CD4-positive, alpha-beta T cell treated with Interleukin-1 beta for 1 hour (primary cell): ENCODE measurements at regions not wholly inside any gene's neighbourhood (a gene's known extent, or its start where the extent isn't known, plus 50 kb on each side); places are given as distances from the start of the nearest gene placed in this dataset.
"Not testable (repeated sequence)": the region's sequence is repeated elsewhere in the genome, so short reads cannot be mapped to it uniquely, and the experiment has no call there.

Source experiments
- DNase-seq, 2 donors: peaks; one replicate each; pipeline ENCODE4 v3.0.0-alpha.2; 2020 to 2022

GRCh38 chr10:8349610-8350249, 295.2 kb downstream of the GATA3 start:
- DNase-seq, result no peak

- DNase-seq, result no peak
These were observed 295.9 kb downstream of the GATA3 start for GRCh38 chr10:8350250-8350967.

GRCh38 chr10:8352171-8353075, 297.9 kb downstream of the GATA3 start:
- no peak for DNase-seq

GRCh38 chr10:8356283-8356682, 301.8 kb downstream of the GATA3 start:
- DNase-seq, result no peak

- DNase-seq, result no peak
These were observed 305.0 kb downstream of the GATA3 start for GRCh38 chr10:8359467-8359866.

GRCh38 chr10:8360365-8360764, 305.9 kb downstream of the GATA3 start:
- DNase-seq, result peak in 1 of 2 donors; percentile 26

GRCh38 chr10:8360814-8361509, 306.5 kb downstream of the GATA3 start:
- no peak for DNase-seq

GRCh38 chr10:8361510-8361844, 307.0 kb downstream of the GATA3 start:
- DNase-seq, result no peak

- peak; percentile 45 to 67 for DNase-seq
These were observed 311.7 kb downstream of the GATA3 start for GRCh38 chr10:8365935-8366911.

GRCh38 chr10:8367672-8368411, 313.4 kb downstream of the GATA3 start:
- DNase-seq, result not testable (repeated sequence)

GRCh38 chr10:8369666-8370065, 315.2 kb downstream of the GATA3 start:
- DNase-seq, result no peak

GRCh38 chr10:8374334-8374733, 319.8 kb downstream of the GATA3 start:
- no peak for DNase-seq

- no peak for DNase-seq
These were observed 320.6 kb downstream of the GATA3 start for GRCh38 chr10:8375137-8375536.

- DNase-seq, result no peak
These were observed 323.9 kb downstream of the GATA3 start for GRCh38 chr10:8378198-8378983.

- no peak for DNase-seq
These were observed 325.7 kb downstream of the GATA3 start for GRCh38 chr10:8379906-8380832.

GRCh38 chr10:8380833-8381496, 326.5 kb downstream of the GATA3 start:
- no peak for DNase-seq

- DNase-seq, result no peak
These were observed 332.3 kb downstream of the GATA3 start for GRCh38 chr10:8386781-8387180.

GRCh38 chr10:8389630-8390029, 335.1 kb downstream of the GATA3 start:
- no peak for DNase-seq

- no peak for DNase-seq
These were observed 337.7 kb downstream of the GATA3 start for GRCh38 chr10:8392216-8392615.
